ENCODE measurements at regions not wholly inside any gene's neighbourhood (a gene's known extent, or its start where the extent isn't known, plus 50 kb on each side); places are given as distances from the start of the nearest gene placed in this dataset.

GRCh38 chr19:13665125-13665905 lies 99.0 kb upstream of the MRI1 start:
- H3K27me3 ChIP-seq (ENCODE audit: insufficient read depth), result peaks cover 8% of the 10 kb centered on the region; the same call in 1 of the 2 replicates
- DNase-seq, result no peak
- TF ChIP-seq MXI1 (IDR thresholded peaks at IDR 0.05; ENCODE audit: low read depth, low read length) (no peak), NRF1 (IDR thresholded peaks at IDR 0.05; ENCODE audit: low read depth, low read length) (no peak), CHD2 (IDR thresholded peaks at IDR 0.05; ENCODE audit: low read length, partially characterized antibody) (no peak), NFIC (IDR thresholded peaks at IDR 0.05; ENCODE audit: borderline replicate concordance) (no peak), REST (IDR thresholded peaks at IDR 0.05; ENCODE audit: low read depth, low read length) (no peak)
- no peaks in the 10 kb centered on the region for H3K79me2 ChIP-seq (ENCODE audit: insufficient read depth)
- H3K27ac ChIP-seq (ENCODE audit: low read depth in 2 of 2, low read length in 1 of 2), result no peak overlapping the region
- WGBS (ENCODE audit: low lambda C conversion rate), result 27% methylated on average over 12 of the region's 12 CpGs
- POLR2A ChIA-PET, result no interaction called here
- no peak overlapping the region for H3K4me3 ChIP-seq (ENCODE audit: low read depth in 2 of 2, low read length in 1 of 2)
- H3K9me2 ChIP-seq, result no peaks in the 10 kb centered on the region
- H4K20me1 ChIP-seq (ENCODE audit: insufficient read depth), result no peaks in the 10 kb centered on the region
- H2AFZ ChIP-seq (ENCODE audit: low read depth), result no peak overlapping the region
- CTCF ChIA-PET, result no interaction called here
- H3K36me3 ChIP-seq (replicated peaks in 1 of 2; ENCODE audit: control insufficient read depth in 1 of 2, insufficient read depth in 2 of 2, low read length in 1 of 2), result no peaks in the 10 kb centered on the region
- H3K9me3 ChIP-seq, result no peaks in the 10 kb centered on the region
- H3F3A ChIP-seq (replicated peaks; ENCODE audit: insufficient read depth), result peaks cover 3% of the 10 kb centered on the region
- H3K4me2 ChIP-seq, result no peak overlapping the region
- H3K9ac ChIP-seq, result no peak overlapping the region
- H3K4me1 ChIP-seq (ENCODE audit: control insufficient read depth in 1 of 2, insufficient read depth in 2 of 2, low read depth in 1 of 2, low read length in 1 of 2), result no peaks in the 10 kb centered on the region

GRCh38 chr19:13652810-13653590 lies 111.3 kb upstream of the MRI1 start:
- no peak for TF ChIP-seq SIN3A (IDR thresholded peaks at IDR 0.05; ENCODE audit: borderline replicate concordance, low read depth, low read length)
- no peak for TF ChIP-seq MXI1 (IDR thresholded peaks at IDR 0.05; ENCODE audit: low read depth, low read length)
- no peak for TF ChIP-seq FOSL2 (IDR thresholded peaks at IDR 0.05; ENCODE audit: borderline replicate concordance, low read depth)
- TF ChIP-seq USF2 (IDR thresholded peaks at IDR 0.05; ENCODE audit: borderline replicate concordance, low read depth, low read length), result no peak
- no peak for TF ChIP-seq GABPA (IDR thresholded peaks at IDR 0.05; ENCODE audit: low read depth)
- TF ChIP-seq RXRA (IDR thresholded peaks at IDR 0.05; ENCODE audit: borderline replicate concordance, low read depth), result no peak
- no peak for TF ChIP-seq RFX5 (IDR thresholded peaks at IDR 0.05; ENCODE audit: low read length)
- TF ChIP-seq MEF2A (IDR thresholded peaks at IDR 0.05; ENCODE audit: borderline replicate concordance, low read depth), result no peak
- no peak for TF ChIP-seq POLR2AphosphoS5 (IDR thresholded peaks at IDR 0.05; ENCODE audit: low read depth, low read length)
- no peak for TF ChIP-seq REST (IDR thresholded peaks at IDR 0.05; ENCODE audit: low read depth, low read length)
- TF ChIP-seq EZH2phosphoT487 (IDR thresholded peaks at IDR 0.05; ENCODE audit: borderline replicate concordance, low read depth), result no peak
- H3K27ac ChIP-seq (ENCODE audit: low read depth in 2 of 2, low read length in 1 of 2), result no peak overlapping the region
- H3K9me3 ChIP-seq, result no peaks in the 10 kb centered on the region
- no peak for DNase-seq
- peaks cover 14% of the 10 kb centered on the region; the same call in 1 of the 2 replicates for H3K27me3 ChIP-seq (ENCODE audit: insufficient read depth)
- H4K20me1 ChIP-seq (ENCODE audit: insufficient read depth), result no peaks in the 10 kb centered on the region
- H2AFZ ChIP-seq (ENCODE audit: low read depth), result no peak overlapping the region
- H3K4me1 ChIP-seq (ENCODE audit: control insufficient read depth in 1 of 2, insufficient read depth in 2 of 2, low read depth in 1 of 2, low read length in 1 of 2), result no peaks in the 10 kb centered on the region
- WGBS (ENCODE audit: low lambda C conversion rate), result 2% methylated on average over 5 of the region's 5 CpGs
- H3K9ac ChIP-seq, result no peak overlapping the region
- H3K36me3 ChIP-seq (replicated peaks in 1 of 2; ENCODE audit: control insufficient read depth in 1 of 2, insufficient read depth in 2 of 2, low read length in 1 of 2), result no peaks in the 10 kb centered on the region
- H3K4me3 ChIP-seq (ENCODE audit: low read depth in 2 of 2, low read length in 1 of 2), result no peak overlapping the region
- no peaks in the 10 kb centered on the region for H3K79me2 ChIP-seq (ENCODE audit: insufficient read depth)
- no peak overlapping the region for H3K4me2 ChIP-seq
- POLR2A ChIA-PET, result no interaction called here
- CTCF ChIA-PET, result no interaction called here
- H3F3A ChIP-seq (replicated peaks; ENCODE audit: insufficient read depth), result no peaks in the 10 kb centered on the region
- no peaks in the 10 kb centered on the region for H3K9me2 ChIP-seq

Measured in SK-N-SH (cell line).